ENCODE measurements at regions not wholly inside any gene's neighbourhood (a gene's known extent, or its start where the extent isn't known, plus 50 kb on each side); places are given as distances from the start of the nearest gene placed in this dataset.

- TF ChIP-seq CTCF (IDR thresholded peaks at IDR 0.05; ENCODE audit: low read length) (no peak), EZH2 (optimal IDR thresholded peaks at IDR 0.05; ENCODE audit: low read depth, low read length) (no peak), EZH2phosphoT487 (IDR thresholded peaks at IDR 0.05; ENCODE audit: low read length) (no peak)
Observed at GRCh38 chr3:184449161-184449515, 69.3 kb downstream of the CHRD start.

All from MM.1S (cell line).